KMS-11 (cell line): ENCODE measurements at regions not wholly inside any gene's neighbourhood (a gene's known extent, or its start where the extent isn't known, plus 50 kb on each side); places are given as distances from the start of the nearest gene placed in this dataset.

Source experiments
- H2AFZ ChIP-seq: fragments of 200-600 bp; sonication (generic); 2 replicates; pipeline ENCODE4 v1.6.1; 2016; ENCODE audit warnings: antibody characterized with exemption, mixed run types, low read depth
- H3K27ac ChIP-seq: fragments of 200-600 bp; sonication (generic); 2 replicates; pipeline ENCODE4 v1.6.1; 2016; ENCODE audit warnings: mild to moderate bottlenecking, mixed run types
- H3K27me3 ChIP-seq: fragments of 200-600 bp; sonication (generic); 2 replicates; pipeline ENCODE4 v1.6.1; 2017; ENCODE audit warnings: mild to moderate bottlenecking, low read depth, mixed run types, moderate library complexity; ENCODE audit not compliant: insufficient read depth
- H3K36me3 ChIP-seq: fragments of 200-600 bp; sonication (generic); 2 replicates; pipeline ENCODE4 v1.6.1; 2017; ENCODE audit warnings: mild to moderate bottlenecking, mixed run types; ENCODE audit not compliant: insufficient read depth
- H3K4me1 ChIP-seq: fragments of 200-600 bp; sonication (generic); 2 replicates; pipeline ENCODE4 v1.6.1; 2016; ENCODE audit warnings: mild to moderate bottlenecking, low read depth, mixed run types; ENCODE audit not compliant: poor library complexity, severe bottlenecking
- H3K4me2 ChIP-seq: fragments of 200-600 bp; sonication (generic); 2 replicates; pipeline ENCODE4 v1.7.0; 2016; ENCODE audit warnings: mild to moderate bottlenecking, mixed run types
- H3K4me3 ChIP-seq: fragments of 200-600 bp; sonication (generic); IDR thresholded peaks from 2 replicates; pipeline ENCODE4 v1.6.1; 2017; ENCODE audit warnings: low read depth, low read length, mixed read lengths; ENCODE audit not compliant: insufficient read depth
- H3K79me2 ChIP-seq: fragments of 200-600 bp; sonication (generic); 2 replicates; pipeline ENCODE4 v1.6.1; 2016; ENCODE audit warnings: low read depth, mixed run types; ENCODE audit not compliant: insufficient read depth
- H3K9ac ChIP-seq: fragments of 200-600 bp; sonication (generic); 2 replicates; pipeline ENCODE4 v1.6.1; 2016; ENCODE audit warnings: mild to moderate bottlenecking, mixed run types
- H4K20me1 ChIP-seq: fragments of 200-600 bp; sonication (generic); 2 replicates; pipeline ENCODE4 v1.6.1; 2016; ENCODE audit warnings: mild to moderate bottlenecking, mixed run types; ENCODE audit not compliant: insufficient read depth
- CTCF ChIP-seq: fragments of 200-600 bp; sonication (generic); conservative IDR thresholded peaks from 2 replicates; pipeline ENCODE4 v1.6.1; 2017; ENCODE audit warnings: low read depth, mild to moderate bottlenecking, antibody characterized with exemption, low read length, moderate library complexity, mixed read lengths

GRCh38 chr7:16204953-16205352 lies 216.4 kb downstream of the CRPPA start:
- no peaks in the 10 kb centered on the region for H3K36me3 ChIP-seq
- no peak for TF ChIP-seq CTCF
- H2AFZ ChIP-seq = no peak overlapping the region
- H3K27ac ChIP-seq = no peak overlapping the region
- H4K20me1 ChIP-seq = no peaks in the 10 kb centered on the region
- H3K79me2 ChIP-seq = no peaks in the 10 kb centered on the region
- H3K27me3 ChIP-seq = no peaks in the 10 kb centered on the region
- H3K9ac ChIP-seq = no peak overlapping the region
- H3K4me2 ChIP-seq = no peak overlapping the region
- H3K4me1 ChIP-seq = no peaks in the 10 kb centered on the region
- no peak overlapping the region for H3K4me3 ChIP-seq

- TF ChIP-seq CTCF = no peak
- Histone ChIP-seq H3K4me2 (no peak overlapping the region), H3K27ac (no peak overlapping the region)
These were observed 218.3 kb downstream of the CRPPA start for GRCh38 chr7:16203065-16203464.

DNA sequence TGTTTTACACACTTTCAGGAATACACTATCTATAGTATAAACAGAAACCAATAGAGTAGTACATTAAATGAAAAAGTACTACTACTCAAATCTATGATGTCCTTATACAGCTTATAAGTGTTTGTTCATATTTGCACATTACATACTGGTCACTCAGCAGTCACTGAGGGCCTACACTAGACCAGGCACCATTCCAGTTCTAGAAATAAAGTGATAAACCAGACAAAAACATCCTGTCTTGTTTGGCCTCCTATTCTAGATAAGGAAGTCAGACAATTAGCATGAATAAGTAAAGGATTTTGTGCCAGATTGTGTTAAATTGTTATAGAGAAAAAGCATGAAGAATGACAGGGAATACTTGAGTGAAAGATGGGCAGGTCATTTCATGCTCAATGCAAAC lies 219.0 kb downstream of the CRPPA start:
- Histone ChIP-seq H3K27ac (no peak overlapping the region), H3K9ac (no peak overlapping the region), H3K4me2 (no peak overlapping the region), H4K20me1 (no peaks in the 10 kb centered on the region), H3K4me1 (no peaks in the 10 kb centered on the region), H3K27me3 (no peaks in the 10 kb centered on the region), H3K36me3 (no peaks in the 10 kb centered on the region), H2AFZ (no peak overlapping the region), H3K79me2 (no peaks in the 10 kb centered on the region), H3K4me3 (no peak overlapping the region)
- TF ChIP-seq CTCF = no peak

More at GRCh38 chr7:16203065-16203464, 218.3 kb downstream of the CRPPA start:
- Histone ChIP-seq H3K4me1 (no peaks in the 10 kb centered on the region), H4K20me1 (no peaks in the 10 kb centered on the region), H3K27me3 (no peaks in the 10 kb centered on the region), H3K4me3 (no peak overlapping the region), H3K79me2 (no peaks in the 10 kb centered on the region), H2AFZ (no peak overlapping the region), H3K9ac (no peak overlapping the region), H3K36me3 (no peaks in the 10 kb centered on the region)

DNA sequence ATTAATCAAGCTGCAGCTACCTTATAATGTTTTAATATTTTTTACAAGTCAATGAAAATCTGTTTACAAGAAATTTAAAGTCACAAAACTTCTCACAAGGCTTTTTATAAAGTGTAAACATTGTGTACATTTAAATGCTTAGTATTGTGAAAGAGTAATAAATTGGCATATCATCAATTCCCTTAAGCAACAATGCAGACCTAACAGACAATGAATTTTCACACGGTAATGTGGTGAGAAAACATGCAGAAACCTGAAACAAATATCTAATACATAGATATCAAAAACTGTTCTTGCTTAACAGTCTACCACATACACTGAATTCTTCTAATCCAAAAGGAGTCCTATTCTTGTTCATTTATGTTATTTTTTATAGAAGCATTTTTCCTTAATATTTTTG lies 220.7 kb downstream of the CRPPA start:
- Histone ChIP-seq H3K27me3 (no peaks in the 10 kb centered on the region), H3K4me1 (no peaks in the 10 kb centered on the region), H4K20me1 (no peaks in the 10 kb centered on the region), H3K36me3 (no peaks in the 10 kb centered on the region), H3K4me2 (no peak overlapping the region), H3K4me3 (no peak overlapping the region), H3K9ac (no peak overlapping the region), H2AFZ (no peak overlapping the region), H3K79me2 (no peaks in the 10 kb centered on the region), H3K27ac (no peak overlapping the region)
- TF ChIP-seq CTCF = no peak
